ENCODE measurements at regions not wholly inside any gene's neighbourhood (a gene's known extent, or its start where the extent isn't known, plus 50 kb on each side); places are given as distances from the start of the nearest gene placed in this dataset.

DNA sequence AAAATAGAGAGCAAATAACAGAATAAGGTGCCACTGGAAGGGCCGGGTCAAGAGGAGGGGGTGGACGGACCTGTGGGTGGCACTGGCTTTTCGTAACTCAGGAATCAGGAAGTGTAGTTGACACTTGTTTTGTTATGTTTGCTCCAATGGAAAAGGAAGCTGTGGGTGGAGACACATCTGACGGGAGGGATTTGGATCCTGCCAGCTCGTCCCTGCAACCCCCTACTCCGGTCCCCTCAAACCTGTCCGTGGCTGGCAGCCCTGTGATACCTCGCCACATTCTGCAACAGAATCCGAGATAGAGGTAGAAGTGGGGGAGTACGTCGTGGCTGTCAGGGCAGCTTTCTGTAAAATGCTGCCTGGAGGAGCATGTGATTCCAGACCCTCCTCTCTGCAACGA, 104.2 kb upstream of the IER5L start:
- Histone ChIP-seq H3K4me1 (ENCODE audit: control insufficient read depth, insufficient read depth, low read length) (peaks cover 13% of the 10 kb centered on the region), H3K36me3 (ENCODE audit: control insufficient read depth, insufficient read depth, low read length) (no peaks in the 10 kb centered on the region), H3K9me3 (replicated peaks; ENCODE audit: control insufficient read depth, low read depth, low read length) (no peaks in the 10 kb centered on the region), H3K27ac (ENCODE audit: low read length) (no peak overlapping the region), H3K4me3 (ENCODE audit: low read length) (no peak overlapping the region), H3K27me3 (ENCODE audit: control insufficient read depth, insufficient read depth, low read length) (no peaks in the 10 kb centered on the region)
- 55% methylated on average over 9 of the region's 12 CpGs for WGBS (ENCODE audit: insufficient coverage)
- no peak for DNase-seq

DNA sequence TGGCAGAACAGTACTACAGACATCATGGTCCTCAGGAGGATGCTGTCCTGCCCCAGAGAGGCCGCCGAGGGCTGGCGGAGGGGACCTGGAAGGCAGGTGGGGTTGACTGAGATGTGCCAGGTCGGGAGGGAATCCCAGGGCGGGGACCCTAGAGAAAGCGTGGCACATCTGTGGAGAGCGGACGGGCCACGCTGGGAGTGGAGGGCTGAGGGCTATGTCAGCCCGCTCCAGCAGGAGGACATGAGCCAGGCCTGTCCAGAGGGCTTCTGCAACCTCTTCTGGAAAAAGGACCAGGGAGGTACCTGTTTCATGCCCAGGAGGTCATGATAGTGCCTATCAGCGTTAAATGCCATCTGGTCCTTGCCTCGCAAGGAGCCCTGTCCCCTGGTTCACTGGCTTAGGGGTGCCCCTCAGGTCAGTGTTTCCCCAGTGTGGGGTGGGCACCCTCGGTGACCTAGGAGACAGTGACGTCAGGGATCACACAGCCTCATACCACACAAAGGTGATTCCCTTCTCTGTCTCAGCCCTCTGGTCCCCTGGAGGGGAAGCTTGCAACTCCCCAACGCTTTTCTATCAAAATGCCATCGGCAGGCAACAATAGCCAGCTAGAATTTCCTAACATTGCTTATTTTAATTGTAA, 103.6 kb upstream of the IER5L start:
- no peak for DNase-seq
- Histone ChIP-seq H3K4me3 (ENCODE audit: low read length) (no peak overlapping the region), H3K4me1 (ENCODE audit: control insufficient read depth, insufficient read depth, low read length) (peaks cover 16% of the 10 kb centered on the region), H3K27ac (ENCODE audit: low read length) (no peak overlapping the region), H3K9me3 (replicated peaks; ENCODE audit: control insufficient read depth, low read depth, low read length) (no peaks in the 10 kb centered on the region), H3K36me3 (ENCODE audit: control insufficient read depth, insufficient read depth, low read length) (no peaks in the 10 kb centered on the region), H3K27me3 (ENCODE audit: control insufficient read depth, insufficient read depth, low read length) (no peaks in the 10 kb centered on the region)
- WGBS (ENCODE audit: insufficient coverage): 87% methylated on average over 13 of the region's 16 CpGs

DNA sequence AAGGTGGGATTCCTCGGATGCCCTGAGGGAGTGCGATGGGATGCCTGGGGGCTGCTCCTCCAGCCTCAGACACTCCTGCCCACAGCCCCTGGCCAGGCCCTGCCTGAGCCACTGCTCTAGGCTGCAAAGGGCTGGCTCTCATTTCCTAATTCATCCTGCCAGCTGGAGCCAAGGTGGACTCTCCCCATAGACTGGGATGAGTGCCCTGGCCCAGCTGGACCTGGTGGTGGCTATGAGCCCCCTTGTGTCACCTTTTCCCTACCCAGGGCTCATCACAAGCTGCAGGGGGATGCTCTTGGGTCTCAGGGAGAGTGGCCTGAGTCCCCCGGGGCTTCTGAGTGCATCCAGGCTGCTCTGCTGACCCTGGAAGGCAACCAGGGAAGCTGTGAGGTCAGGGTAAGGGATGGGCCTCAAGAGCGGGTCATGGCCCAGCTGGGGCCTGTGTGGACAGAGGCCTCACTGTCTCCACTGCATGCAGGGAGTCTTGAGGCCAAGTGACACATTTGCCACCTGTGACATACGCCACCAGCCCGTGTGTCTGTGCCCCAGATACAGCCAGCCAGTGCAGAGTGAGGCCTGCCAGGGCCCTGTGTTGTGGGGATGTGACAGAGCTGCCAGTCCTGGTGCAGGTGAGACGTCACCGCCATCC, 102.7 kb upstream of the IER5L start:
- WGBS (ENCODE audit: insufficient coverage): 72% methylated on average over 6 of the region's 8 CpGs
- DNase-seq: no peak
- Histone ChIP-seq H3K4me1 (ENCODE audit: control insufficient read depth, insufficient read depth, low read length) (peaks cover 16% of the 10 kb centered on the region), H3K4me3 (ENCODE audit: low read length) (no peak overlapping the region), H3K9me3 (replicated peaks; ENCODE audit: control insufficient read depth, low read depth, low read length) (no peaks in the 10 kb centered on the region), H3K27me3 (ENCODE audit: control insufficient read depth, insufficient read depth, low read length) (no peaks in the 10 kb centered on the region), H3K27ac (ENCODE audit: low read length) (no peak overlapping the region), H3K36me3 (ENCODE audit: control insufficient read depth, insufficient read depth, low read length) (no peaks in the 10 kb centered on the region)

DNA sequence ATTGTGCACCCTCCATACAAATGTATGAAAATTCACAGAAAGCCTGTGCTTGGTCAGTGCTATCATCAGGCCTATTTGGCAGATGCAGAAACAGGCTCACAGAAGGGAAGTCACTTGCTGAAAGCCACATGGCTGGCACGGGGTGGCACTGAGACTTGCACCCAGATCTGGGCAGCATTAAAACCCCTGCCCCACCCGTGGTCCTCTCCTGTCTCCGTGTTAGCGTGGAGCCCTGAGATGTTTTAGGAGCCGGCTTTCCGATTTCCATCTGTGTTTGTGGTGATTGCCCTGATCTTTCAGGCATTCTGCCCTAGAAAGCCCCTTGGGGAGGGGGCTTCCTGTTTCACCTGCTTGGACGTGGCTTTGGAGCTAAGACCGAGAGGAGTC, 102.2 kb upstream of the IER5L start:
- no peak overlapping the region for H3K27ac ChIP-seq (ENCODE audit: low read length)
- no peaks in the 10 kb centered on the region for H3K27me3 ChIP-seq (ENCODE audit: control insufficient read depth, insufficient read depth, low read length)
- peaks cover 16% of the 10 kb centered on the region for H3K4me1 ChIP-seq (ENCODE audit: control insufficient read depth, insufficient read depth, low read length)
- H3K9me3 ChIP-seq (replicated peaks; ENCODE audit: control insufficient read depth, low read depth, low read length): no peaks in the 10 kb centered on the region
- 34% methylated on average over 2 of the region's 8 CpGs for WGBS (ENCODE audit: insufficient coverage)
- no peak for DNase-seq
- no peaks in the 10 kb centered on the region for H3K36me3 ChIP-seq (ENCODE audit: control insufficient read depth, insufficient read depth, low read length)
- H3K4me3 ChIP-seq (ENCODE audit: low read length): no peak overlapping the region

DNA sequence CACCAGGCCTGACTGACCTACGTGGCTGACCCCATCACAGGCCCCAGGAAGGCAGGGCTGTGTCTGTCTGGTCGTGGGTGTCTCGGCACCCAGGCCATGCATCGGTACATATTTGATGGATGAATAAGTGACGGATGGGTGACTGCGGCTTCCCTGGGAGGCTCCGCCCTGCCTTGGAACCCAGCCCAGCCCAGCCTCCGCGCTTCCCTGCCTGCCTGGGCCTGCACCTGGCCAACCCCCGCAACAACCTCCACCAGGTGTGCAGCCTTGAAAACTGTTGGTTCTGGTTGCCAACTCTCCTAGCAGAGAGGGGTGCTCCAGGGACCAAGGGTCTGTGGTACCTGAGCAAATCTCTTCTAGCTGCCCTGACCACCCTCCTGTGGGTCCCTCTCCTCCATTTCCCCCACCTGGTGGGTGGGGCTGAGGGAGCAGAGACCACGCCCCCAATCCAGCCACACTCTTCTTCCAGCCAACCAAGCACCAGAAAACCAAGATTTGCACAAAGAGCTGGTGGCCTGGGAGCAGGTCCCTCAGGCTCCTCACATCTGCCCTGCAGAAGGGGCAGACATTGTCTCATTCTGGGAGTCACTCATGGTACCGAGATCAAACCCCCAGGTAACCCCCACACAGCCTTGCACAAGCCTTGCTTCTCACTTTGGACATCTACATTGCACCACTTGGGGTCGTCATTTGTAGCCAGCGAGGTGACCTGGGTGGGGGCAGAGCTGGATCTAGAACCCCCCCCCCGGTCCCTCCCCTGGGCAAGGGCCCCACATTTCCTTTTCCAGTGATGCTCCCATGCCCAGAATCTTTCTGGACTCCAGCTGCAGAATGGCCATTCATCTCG, 100.6 kb upstream of the IER5L start:
- Histone ChIP-seq H3K4me3 (ENCODE audit: low read length) (no peak overlapping the region), H3K36me3 (ENCODE audit: control insufficient read depth, insufficient read depth, low read length) (no peaks in the 10 kb centered on the region), H3K27me3 (ENCODE audit: control insufficient read depth, insufficient read depth, low read length) (peaks cover under 1% of the 10 kb centered on the region), H3K27ac (ENCODE audit: low read length) (no peak overlapping the region), H3K9me3 (replicated peaks; ENCODE audit: control insufficient read depth, low read depth, low read length) (no peaks in the 10 kb centered on the region), H3K4me1 (ENCODE audit: control insufficient read depth, insufficient read depth, low read length) (peaks cover 16% of the 10 kb centered on the region)
- 70% methylated on average over 7 of the region's 16 CpGs for WGBS (ENCODE audit: insufficient coverage)
- no peak for DNase-seq

DNA sequence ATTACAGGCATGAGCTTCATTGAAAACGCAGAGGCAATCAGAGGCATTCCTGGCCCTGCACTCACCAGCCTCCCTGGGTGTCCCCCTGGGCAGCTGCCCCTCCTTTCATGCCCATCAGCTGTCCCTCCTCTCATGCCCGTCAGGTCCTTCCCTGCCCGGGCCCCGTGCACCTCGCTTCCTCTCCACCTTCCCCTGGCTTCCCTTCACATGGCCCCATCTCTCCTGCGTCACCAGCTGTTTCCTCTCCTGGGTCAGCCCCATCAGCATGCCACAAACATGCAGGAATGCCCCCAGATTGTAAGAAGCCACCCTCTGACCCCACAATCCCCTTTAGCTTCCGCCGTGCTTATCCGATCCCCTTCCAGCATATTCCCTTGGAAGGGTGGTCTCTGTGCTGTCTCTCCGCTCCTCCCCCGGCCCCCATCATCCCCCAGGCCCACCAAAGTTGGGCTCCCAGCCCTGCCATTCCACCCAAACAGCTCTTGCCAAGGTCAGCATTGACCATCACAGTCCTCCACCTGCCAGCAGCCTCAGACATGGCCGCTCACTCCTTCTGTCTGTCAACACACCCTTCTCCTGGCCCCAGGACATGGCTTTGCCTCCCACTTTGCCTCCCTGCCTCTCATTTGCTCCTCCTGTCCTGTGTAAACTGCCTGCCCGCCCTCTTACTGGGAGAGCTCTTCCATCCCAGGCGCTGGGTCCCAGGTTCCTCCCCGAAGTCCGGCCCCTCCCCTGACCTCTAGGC, 98.6 kb upstream of the IER5L start:
- 65% methylated on average over 16 of the region's 16 CpGs for WGBS (ENCODE audit: insufficient coverage)
- no peak for DNase-seq
- H3K9me3 ChIP-seq (replicated peaks; ENCODE audit: control insufficient read depth, low read depth, low read length): no peaks in the 10 kb centered on the region
- H3K4me3 ChIP-seq (ENCODE audit: low read length): no peak overlapping the region
- H3K4me1 ChIP-seq (ENCODE audit: control insufficient read depth, insufficient read depth, low read length): peaks cover 4% of the 10 kb centered on the region
- peaks cover 3% of the 10 kb centered on the region for H3K27me3 ChIP-seq (ENCODE audit: control insufficient read depth, insufficient read depth, low read length)
- no peaks in the 10 kb centered on the region for H3K36me3 ChIP-seq (ENCODE audit: control insufficient read depth, insufficient read depth, low read length)
- H3K27ac ChIP-seq (ENCODE audit: low read length): no peak overlapping the region

DNA sequence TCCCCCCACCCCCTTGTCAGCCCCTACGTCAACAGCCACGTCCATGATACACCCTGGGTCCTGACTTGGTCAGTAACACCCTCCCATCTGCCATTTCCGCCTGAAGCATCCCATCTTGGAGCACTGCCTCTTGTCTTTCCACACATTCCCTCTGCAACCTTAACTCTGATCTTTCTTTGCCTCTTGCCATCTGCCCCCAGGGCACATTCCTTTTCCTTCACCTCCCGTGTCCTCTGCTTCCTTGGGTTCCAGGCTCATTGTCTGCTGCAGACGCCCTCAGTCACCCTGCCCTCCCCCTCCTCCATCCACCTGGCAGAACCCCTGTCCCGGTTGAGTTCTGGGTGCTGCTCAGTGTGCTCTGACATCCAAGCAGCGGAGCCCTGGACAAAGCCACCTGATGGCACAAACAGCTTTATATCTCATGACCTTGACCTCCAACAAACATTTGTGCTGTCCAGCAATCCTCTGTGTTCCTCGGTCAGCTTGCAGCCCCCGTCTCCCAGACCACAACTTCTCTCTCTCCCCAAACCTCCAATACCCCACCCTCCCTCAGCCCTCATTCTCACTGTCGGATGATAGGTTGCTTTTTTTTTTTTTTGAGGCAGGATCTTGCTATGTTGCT, 97.7 kb upstream of the IER5L start:
- no peak for DNase-seq
- H3K9me3 ChIP-seq (replicated peaks; ENCODE audit: control insufficient read depth, low read depth, low read length): no peaks in the 10 kb centered on the region
- 61% methylated on average over 7 of the region's 10 CpGs for WGBS (ENCODE audit: insufficient coverage)

DNA sequence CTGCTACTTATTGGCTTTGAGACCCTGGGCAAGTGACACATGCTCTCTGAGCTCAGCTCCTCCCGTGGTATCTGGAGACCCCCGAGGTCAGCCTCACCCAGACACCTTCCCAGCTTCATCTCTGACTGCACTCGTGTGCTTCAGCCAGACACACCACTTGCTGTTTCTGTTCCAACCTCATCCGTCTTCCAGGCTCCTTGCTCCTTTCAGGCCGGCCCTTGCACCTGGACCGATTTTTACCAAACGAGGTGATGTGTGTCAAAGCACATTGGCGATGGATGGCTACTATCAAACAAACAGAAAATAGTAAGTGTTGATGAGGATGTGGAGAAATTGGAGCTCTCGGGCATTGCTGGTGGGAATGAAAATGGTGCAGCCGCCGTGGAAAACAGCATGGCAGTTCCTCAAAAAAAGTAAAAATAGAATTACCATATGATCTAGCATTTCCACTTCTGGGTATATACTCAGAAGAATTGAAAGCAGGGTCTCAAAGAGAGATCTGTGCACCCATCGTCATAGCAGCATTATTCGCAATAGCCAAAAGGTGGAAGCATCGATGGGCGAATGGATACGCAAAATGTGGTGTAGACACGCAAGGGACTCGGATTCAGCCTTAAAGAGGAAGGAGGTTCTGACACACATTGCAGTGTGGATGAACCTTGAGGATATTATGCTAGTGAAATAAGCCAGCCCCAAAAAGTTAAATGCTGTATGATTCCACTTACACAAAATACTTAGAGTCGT, 96.1 kb upstream of the IER5L start:
- no peak overlapping the region for H3K4me3 ChIP-seq (ENCODE audit: low read length)
- DNase-seq: no peak
- H3K27ac ChIP-seq (ENCODE audit: low read length): no peak overlapping the region
- WGBS (ENCODE audit: insufficient coverage): 71% methylated on average over 6 of the region's 19 CpGs
- peaks cover 4% of the 10 kb centered on the region for H3K4me1 ChIP-seq (ENCODE audit: control insufficient read depth, insufficient read depth, low read length)
- peaks cover 3% of the 10 kb centered on the region for H3K27me3 ChIP-seq (ENCODE audit: control insufficient read depth, insufficient read depth, low read length)
- H3K9me3 ChIP-seq (replicated peaks; ENCODE audit: control insufficient read depth, low read depth, low read length): no peaks in the 10 kb centered on the region
- no peaks in the 10 kb centered on the region for H3K36me3 ChIP-seq (ENCODE audit: control insufficient read depth, insufficient read depth, low read length)

More for the DNA sequence above, 97.7 kb upstream of the IER5L start:
- no peaks in the 10 kb centered on the region for H3K36me3 ChIP-seq (ENCODE audit: control insufficient read depth, insufficient read depth, low read length)
- H3K27me3 ChIP-seq (ENCODE audit: control insufficient read depth, insufficient read depth, low read length): peaks cover 3% of the 10 kb centered on the region
- H3K27ac ChIP-seq (ENCODE audit: low read length): no peak overlapping the region
- peaks cover 4% of the 10 kb centered on the region for H3K4me1 ChIP-seq (ENCODE audit: control insufficient read depth, insufficient read depth, low read length)
- no peak overlapping the region for H3K4me3 ChIP-seq (ENCODE audit: low read length)

DNA sequence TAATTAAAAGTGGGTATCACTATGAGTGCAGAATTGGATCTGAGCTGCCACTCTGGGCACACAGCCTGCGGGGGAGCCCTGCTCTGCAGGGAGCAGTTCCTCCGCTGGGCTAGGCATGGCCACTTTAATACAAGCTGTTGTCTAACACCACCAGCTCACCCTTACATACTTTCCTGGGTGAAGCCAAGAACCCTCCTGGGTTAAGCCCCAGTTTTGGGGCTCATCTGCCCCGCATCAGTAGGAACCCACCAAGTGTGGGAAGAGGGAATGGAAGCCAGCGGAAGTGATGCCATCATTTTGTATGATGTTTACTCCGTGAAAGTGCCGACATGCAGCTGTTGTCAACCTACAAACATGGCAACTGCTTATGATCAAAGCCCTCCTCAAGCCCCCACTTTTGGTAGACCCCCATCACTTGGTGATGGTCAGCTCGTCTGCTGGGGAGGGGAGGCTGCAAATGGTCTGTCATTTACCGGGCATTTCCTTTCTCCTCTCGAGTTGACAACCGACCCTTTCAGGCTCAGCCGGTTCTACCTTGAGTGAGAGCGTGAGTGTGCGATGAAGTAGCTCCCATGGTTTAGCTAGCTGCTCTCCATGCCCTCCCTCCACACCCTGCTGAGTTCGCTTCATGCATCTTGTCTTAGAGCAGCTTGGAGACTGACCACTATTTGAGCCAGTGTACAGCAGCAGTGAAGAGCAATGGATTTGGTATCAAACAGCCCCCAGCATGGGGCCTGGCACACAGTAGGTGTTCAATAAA, 95.3 kb upstream of the IER5L start:
- Histone ChIP-seq H3K9me3 (replicated peaks; ENCODE audit: control insufficient read depth, low read depth, low read length) (no peaks in the 10 kb centered on the region), H3K4me1 (ENCODE audit: control insufficient read depth, insufficient read depth, low read length) (peaks cover 4% of the 10 kb centered on the region), H3K27me3 (ENCODE audit: control insufficient read depth, insufficient read depth, low read length) (peaks cover 3% of the 10 kb centered on the region), H3K4me3 (ENCODE audit: low read length) (no peak overlapping the region), H3K36me3 (ENCODE audit: control insufficient read depth, insufficient read depth, low read length) (no peaks in the 10 kb centered on the region), H3K27ac (ENCODE audit: low read length) (no peak overlapping the region)
- 97% methylated on average over 9 of the region's 14 CpGs for WGBS (ENCODE audit: insufficient coverage)
- DNase-seq: no peak
